ENCODE measurements at regions not wholly inside any gene's neighbourhood (a gene's known extent, or its start where the extent isn't known, plus 50 kb on each side); places are given as distances from the start of the nearest gene placed in this dataset.

DNA sequence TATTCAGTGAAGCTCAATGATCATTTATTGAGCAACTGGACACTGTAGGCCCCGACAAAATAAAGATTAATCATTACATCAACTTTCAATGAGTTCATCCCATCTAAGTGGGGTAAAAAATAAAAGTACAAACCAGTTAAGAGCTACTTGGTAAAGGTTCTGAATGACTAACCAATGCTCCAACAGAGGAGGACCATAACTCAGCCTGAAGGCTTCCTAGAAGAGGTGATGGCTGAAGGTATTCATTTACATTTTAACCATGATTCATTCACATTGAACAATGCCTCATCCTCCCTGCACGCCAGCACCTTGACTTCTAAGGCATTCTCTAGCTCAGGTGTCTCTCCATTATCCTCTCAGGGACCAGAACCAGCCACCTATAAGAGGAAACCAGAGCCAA, 201.4 kb downstream of the ZNF462 start:
- Histone ChIP-seq H3K4me3 (no peak overlapping the region), H3K36me3 (no peaks in the 10 kb centered on the region), H3K27ac (replicated peaks in 1 of 4) (no peak overlapping the region), H3K4me1 (no peaks in the 10 kb centered on the region), H3K9me3 (peaks cover 0 to 6% (median 0%) of the 10 kb centered on the region in 4 donors), H3K27me3 (no peaks in the 10 kb centered on the region)
- DNase-seq (ENCODE audit: extremely low spot score), result no peak
- 94% methylated on average over 2 of the region's 2 CpGs for WGBS
- TF ChIP-seq POLR2AphosphoS5 (IDR thresholded peaks at IDR 0.05), result no peak
- TF ChIP-seq POLR2A (IDR thresholded peaks at IDR 0.05; ENCODE audit: low read depth), result no peak
- no peak for TF ChIP-seq CTCF (IDR thresholded peaks at IDR 0.05)
- no peak for TF ChIP-seq EP300 (IDR thresholded peaks at IDR 0.05)
- intact Hi-C loops (cut with DNase I), result no loop called here

GRCh38 chr9:107065549-107065948, 202.6 kb downstream of the ZNF462 start:
- DNase-seq (ENCODE audit: extremely low spot score), result no peak
- H3K4me1 ChIP-seq, result no peaks in the 10 kb centered on the region
- H3K27me3 ChIP-seq, result no peaks in the 10 kb centered on the region
- TF ChIP-seq CTCF (IDR thresholded peaks at IDR 0.05), result no peak
- no peak for TF ChIP-seq POLR2AphosphoS5 (IDR thresholded peaks at IDR 0.05)
- TF ChIP-seq EP300 (IDR thresholded peaks at IDR 0.05), result no peak
- no peak for TF ChIP-seq POLR2A (IDR thresholded peaks at IDR 0.05; ENCODE audit: low read depth)
- no peaks in the 10 kb centered on the region for H3K36me3 ChIP-seq
- no peak overlapping the region for H3K4me3 ChIP-seq
- H3K27ac ChIP-seq (replicated peaks in 1 of 4), result no peak overlapping the region
- intact Hi-C loops (cut with DNase I), result no loop called here
- peaks cover 0 to 6% (median 0%) of the 10 kb centered on the region in 4 donors for H3K9me3 ChIP-seq
- WGBS, result 81% methylated on average over 2 of the region's 2 CpGs

DNA sequence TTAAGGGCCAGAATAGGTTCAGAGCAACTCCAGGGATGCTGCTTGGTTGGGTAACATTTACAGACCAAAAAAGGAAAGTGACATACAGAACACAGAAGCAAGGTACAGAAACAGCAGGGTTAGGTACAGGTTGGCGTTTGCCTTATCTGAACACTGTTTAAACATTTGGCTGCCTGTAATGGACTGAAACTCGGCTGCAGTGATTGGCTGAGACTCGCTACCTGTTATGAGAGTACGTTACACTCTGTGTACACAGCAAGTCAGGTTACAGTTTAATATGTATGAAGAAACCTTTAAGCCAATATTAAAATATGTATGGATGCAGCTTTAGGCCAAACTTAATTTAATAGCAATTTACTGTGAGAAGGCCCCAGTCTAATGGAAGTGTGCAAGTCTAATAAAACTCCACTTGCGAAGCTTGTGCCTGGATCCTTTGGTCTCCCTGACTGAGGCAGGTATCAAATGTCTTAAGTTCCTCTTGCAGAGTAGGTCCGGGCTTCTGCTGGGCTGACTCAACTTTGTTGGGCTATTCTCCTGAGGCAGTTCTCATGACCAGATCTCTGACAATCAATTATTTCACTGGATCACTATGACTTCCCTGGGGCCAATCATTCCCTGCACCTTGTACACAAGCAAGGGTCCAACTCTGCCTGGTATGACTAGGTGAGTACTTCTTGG, 204.9 kb downstream of the ZNF462 start:
- H3K36me3 ChIP-seq, result no peaks in the 10 kb centered on the region
- no peaks in the 10 kb centered on the region for H3K4me1 ChIP-seq
- H3K27me3 ChIP-seq, result no peaks in the 10 kb centered on the region
- WGBS, result 80% methylated on average over 5 of the region's 6 CpGs
- no peak overlapping the region for H3K27ac ChIP-seq (replicated peaks in 1 of 4)
- H3K4me3 ChIP-seq, result no peak overlapping the region
- intact Hi-C loops (cut with DNase I), result no loop called here
- no peak for DNase-seq (ENCODE audit: extremely low spot score)
- TF ChIP-seq POLR2AphosphoS5 (IDR thresholded peaks at IDR 0.05) (no peak), CTCF (IDR thresholded peaks at IDR 0.05) (no peak), POLR2A (IDR thresholded peaks at IDR 0.05; ENCODE audit: low read depth) (no peak), EP300 (IDR thresholded peaks at IDR 0.05) (no peak)
- no peaks in the 10 kb centered on the region for H3K9me3 ChIP-seq

DNA sequence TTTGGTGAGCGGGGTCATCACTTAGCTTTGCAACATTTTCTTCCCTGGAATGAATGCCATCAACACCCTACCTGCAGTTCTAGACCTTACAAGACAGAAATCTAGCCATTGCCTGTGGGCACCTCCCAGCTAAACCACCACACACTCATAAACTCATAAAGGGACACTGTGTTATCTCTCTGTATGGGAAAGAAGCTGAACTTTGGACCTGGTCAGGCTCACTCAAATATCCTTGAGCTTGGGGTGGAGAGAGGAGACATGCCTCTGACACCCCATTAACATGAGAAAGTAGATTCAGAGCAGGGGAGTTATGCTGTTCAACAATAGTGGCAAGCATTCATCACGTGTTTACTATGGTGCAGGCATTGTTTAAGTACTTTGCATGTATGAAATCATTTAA, 205.6 kb downstream of the ZNF462 start:
- 92% methylated on average over 2 of the region's 2 CpGs for WGBS
- no peak overlapping the region for H3K27ac ChIP-seq (replicated peaks in 1 of 4)
- no peaks in the 10 kb centered on the region for H3K4me1 ChIP-seq
- no peaks in the 10 kb centered on the region for H3K9me3 ChIP-seq
- intact Hi-C loops (cut with DNase I), result no loop called here
- TF ChIP-seq POLR2AphosphoS5 (IDR thresholded peaks at IDR 0.05) (no peak), CTCF (IDR thresholded peaks at IDR 0.05) (no peak), EP300 (IDR thresholded peaks at IDR 0.05) (no peak), POLR2A (IDR thresholded peaks at IDR 0.05; ENCODE audit: low read depth) (no peak)
- no peak for DNase-seq (ENCODE audit: extremely low spot score)
- H3K36me3 ChIP-seq, result no peaks in the 10 kb centered on the region
- H3K4me3 ChIP-seq, result no peak overlapping the region
- H3K27me3 ChIP-seq, result no peaks in the 10 kb centered on the region

DNA sequence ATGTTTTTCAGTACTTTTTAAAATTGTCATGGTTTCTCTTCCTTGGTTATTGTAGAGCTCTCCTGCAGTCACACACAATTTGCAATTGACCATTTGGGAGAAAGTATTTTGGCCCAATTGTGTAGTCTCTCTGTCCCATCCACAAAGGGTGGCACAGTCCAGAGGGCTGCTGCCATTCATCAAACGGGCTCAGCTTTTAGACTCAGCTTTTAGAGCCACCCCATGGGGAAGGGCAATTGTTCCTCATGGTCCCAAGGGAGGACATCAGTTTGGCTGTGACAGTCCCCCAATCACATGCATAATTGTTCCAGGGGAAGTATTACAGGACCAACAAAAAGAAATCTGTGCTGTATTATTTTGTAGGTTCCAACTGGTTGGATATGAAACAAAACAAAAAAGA, 207.6 kb downstream of the ZNF462 start:
- no peaks in the 10 kb centered on the region for H3K36me3 ChIP-seq
- TF ChIP-seq CTCF (IDR thresholded peaks at IDR 0.05), result no peak
- no peak for TF ChIP-seq POLR2A (IDR thresholded peaks at IDR 0.05; ENCODE audit: low read depth)
- no peak for TF ChIP-seq POLR2AphosphoS5 (IDR thresholded peaks at IDR 0.05)
- no peak for TF ChIP-seq EP300 (IDR thresholded peaks at IDR 0.05)
- intact Hi-C loops (cut with DNase I), result no loop called here
- no peak overlapping the region for H3K27ac ChIP-seq (replicated peaks in 1 of 4)
- 36% methylated on average over 1 of the region's 1 CpG for WGBS
- no peaks in the 10 kb centered on the region for H3K27me3 ChIP-seq
- H3K4me3 ChIP-seq, result no peak overlapping the region
- no peaks in the 10 kb centered on the region for H3K4me1 ChIP-seq
- H3K9me3 ChIP-seq, result no peaks in the 10 kb centered on the region
- no peak for DNase-seq (ENCODE audit: extremely low spot score)

Measured in esophagus muscularis mucosa (tissue), 4 donors.